Trophoblast cell (in vitro differentiated cells and primary cell): ENCODE measurements at regions not wholly inside any gene's neighbourhood (a gene's known extent, or its start where the extent isn't known, plus 50 kb on each side); places are given as distances from the start of the nearest gene placed in this dataset.

Source experiments
- DNase-seq, 2 donors: peaks; one replicate each; pipeline ENCODE4 v3.0.0-alpha.2; 2016
- H2AFZ ChIP-seq: 2 replicates; pipeline ENCODE4 v1.6.1; 2013; ENCODE audit warnings: low read length, moderate library complexity, mild to moderate bottlenecking; ENCODE audit not compliant: insufficient read depth, poor library complexity
- H2AK5ac ChIP-seq: 2 replicates; pipeline ENCODE4 v1.6.1; 2013; ENCODE audit warnings: mild to moderate bottlenecking, low read length
- H2BK120ac ChIP-seq: 2 replicates; pipeline ENCODE4 v1.6.1; 2013; ENCODE audit warnings: low read length, mild to moderate bottlenecking, moderate library complexity; ENCODE audit not compliant: insufficient read depth, poor library complexity
- H2BK12ac ChIP-seq: 2 replicates; pipeline ENCODE4 v1.6.1; 2013; ENCODE audit warnings: mild to moderate bottlenecking, low read length, moderate library complexity
- H2BK5ac ChIP-seq: 2 replicates; pipeline ENCODE4 v1.6.1; 2013; ENCODE audit warnings: low read length, low read depth, moderate library complexity, mild to moderate bottlenecking; ENCODE audit not compliant: poor library complexity
- H3K14ac ChIP-seq: 2 replicates; pipeline ENCODE4 v1.6.1; 2013; ENCODE audit warnings: mild to moderate bottlenecking, low read length
- H3K18ac ChIP-seq: 2 replicates; pipeline ENCODE4 v1.6.1; 2013; ENCODE audit warnings: mild to moderate bottlenecking, low read length
- H3K23ac ChIP-seq: 2 replicates; pipeline ENCODE4 v1.6.1; 2013; ENCODE audit warnings: low read length
- H3K27ac ChIP-seq: 2 replicates; pipeline ENCODE4 v1.5.1; 2013; ENCODE audit warnings: low read depth, mild to moderate bottlenecking, inconsistent platforms, low read length, moderate library complexity
- H3K27me3 ChIP-seq: 2 replicates; pipeline ENCODE4 v1.6.1; 2013; ENCODE audit warnings: inconsistent platforms, mild to moderate bottlenecking, low read length, moderate library complexity; ENCODE audit not compliant: insufficient read depth
- H3K36me3 ChIP-seq, 2 experiments: 1 replicate in 1 of 2; 2 replicates in 1 of 2; pipeline ENCODE4 v1.6.1; 2013; ENCODE audit warnings: low read length in 2 of 2, mild to moderate bottlenecking in 2 of 2, moderate library complexity in 1 of 2; ENCODE audit not compliant: insufficient read depth in 2 of 2, control insufficient read depth in 1 of 2
- H3K4ac ChIP-seq: 2 replicates; pipeline ENCODE4 v1.6.1; 2013; ENCODE audit warnings: low read depth, mild to moderate bottlenecking, low read length, moderate library complexity
- H3K4me1 ChIP-seq, 2 experiments: 1 replicate in 1 of 2; 2 replicates in 1 of 2; pipeline ENCODE4 v1.6.1; 2013; ENCODE audit warnings: low read length in 2 of 2, mild to moderate bottlenecking in 2 of 2, moderate library complexity in 1 of 2; ENCODE audit not compliant: insufficient read depth in 2 of 2, control insufficient read depth in 1 of 2
- H3K4me2 ChIP-seq: 2 replicates; pipeline ENCODE4 v1.6.1; 2013; ENCODE audit warnings: inconsistent platforms, mild to moderate bottlenecking, low read length, moderate library complexity
- H3K4me3 ChIP-seq: 2 replicates; pipeline ENCODE4 v1.5.1; 2013; ENCODE audit warnings: mild to moderate bottlenecking, low read depth, low read length, inconsistent platforms
- H3K79me1 ChIP-seq: one replicate; pipeline ENCODE4 v1.6.1; 2013; ENCODE audit warnings: low read length
- H3K79me2 ChIP-seq: 2 replicates; pipeline ENCODE4 v1.6.1; 2013; ENCODE audit warnings: low read length, mild to moderate bottlenecking; ENCODE audit not compliant: control insufficient read depth, insufficient read depth, poor library complexity
- H3K9ac ChIP-seq: 2 replicates; pipeline ENCODE4 v1.6.1; 2013; ENCODE audit warnings: mild to moderate bottlenecking, low read length
- H3K9me3 ChIP-seq: 2 replicates; pipeline ENCODE4 v1.6.1; 2013; ENCODE audit warnings: low read depth, mild to moderate bottlenecking, control low read depth, inconsistent platforms, low read length; ENCODE audit not compliant: insufficient read depth
- H4K12ac ChIP-seq: 2 replicates; pipeline ENCODE4 v1.6.1; 2013; ENCODE audit warnings: low read depth, mild to moderate bottlenecking, low read length, moderate library complexity
- H4K8ac ChIP-seq: 2 replicates; pipeline ENCODE4 v1.6.1; 2013; ENCODE audit warnings: low read depth, mild to moderate bottlenecking, low read length, moderate library complexity
- H4K91ac ChIP-seq: one replicate; pipeline ENCODE4 v1.6.1; 2013; ENCODE audit warnings: low read depth, mild to moderate bottlenecking, low read length, moderate library complexity
- WGBS: extraction: QIAGEN DNeasy Blood & Tissue Kit; methylation state at CpG from one replicate; pipeline ENCODE4 v1.1.7; 2013; ENCODE audit warnings: missing lambda C conversion rate; ENCODE audit not compliant: insufficient read length, insufficient coverage; ENCODE audit errors: extremely low coverage; 5-methylcytosine and 5-hydroxymethylcytosine counted together

- DNase-seq: no peak
- Histone ChIP-seq H2BK120ac (no peak overlapping the region), H3K79me2 (no peaks in the 10 kb centered on the region), H3K27ac (no peak overlapping the region), H3K4me2 (no peak overlapping the region), H4K8ac (no peak overlapping the region), H3K4me1 (peaks cover 0 to 3% of the 10 kb centered on the region in 2 experiments), H2BK12ac (no peak overlapping the region), H4K91ac (no peak overlapping the region), H3K27me3 (no peaks in the 10 kb centered on the region), H4K12ac (no peak overlapping the region), H3K23ac (no peak overlapping the region), H3K18ac (no peak overlapping the region), H3K4ac (no peak overlapping the region), H3K9ac (no peak overlapping the region), H2BK5ac (no peak overlapping the region), H3K14ac (no peak overlapping the region), H3K79me1 (no peaks in the 10 kb centered on the region), H2AK5ac (no peak overlapping the region), H3K9me3 (no peaks in the 10 kb centered on the region), H3K4me3 (no peak overlapping the region), H2AFZ (no peak overlapping the region), H3K36me3 (no peaks in the 10 kb centered on the region)
Measured at GRCh38 chr16:76213860-76214259, 63.3 kb upstream of the CNTNAP4 start.

DNA sequence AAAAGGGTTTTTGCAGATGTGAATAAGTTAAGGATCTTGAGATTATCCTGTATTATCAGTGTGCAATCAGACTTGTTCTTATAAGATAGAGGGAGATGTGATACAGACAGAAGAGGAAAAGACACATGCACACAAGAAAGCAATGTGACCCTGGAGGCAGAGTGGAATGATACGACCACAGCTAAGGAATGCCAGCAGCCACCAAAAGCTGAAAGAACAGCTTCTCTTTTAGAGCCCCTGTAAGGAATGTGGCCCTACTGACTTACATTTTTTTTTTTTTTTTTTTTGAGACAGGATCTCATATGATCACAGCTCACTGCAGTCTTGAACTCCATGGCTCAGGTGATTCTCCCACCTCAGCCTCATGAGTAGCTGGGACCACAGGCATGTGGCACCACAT, 62.3 kb upstream of the CNTNAP4 start:
- no peaks in the 10 kb centered on the region for H3K79me1 ChIP-seq
- no peak overlapping the region for H3K9ac ChIP-seq
- H2BK12ac ChIP-seq: no peak overlapping the region
- H3K27me3 ChIP-seq: no peaks in the 10 kb centered on the region
- H3K79me2 ChIP-seq: no peaks in the 10 kb centered on the region
- H2BK120ac ChIP-seq: no peak overlapping the region
- no peaks in the 10 kb centered on the region for H3K36me3 ChIP-seq
- H3K9me3 ChIP-seq: no peaks in the 10 kb centered on the region
- no peak overlapping the region for H3K4me3 ChIP-seq
- H3K4me2 ChIP-seq: no peak overlapping the region
- H3K4me1 ChIP-seq: peaks cover 0 to 3% of the 10 kb centered on the region in 2 experiments
- H3K14ac ChIP-seq: no peak overlapping the region
- no peak overlapping the region for H4K91ac ChIP-seq
- H3K27ac ChIP-seq: peak overlapping the region; percentile 17
- no CpG with 5 or more reads among the region's 1 CpG for WGBS
- H2AK5ac ChIP-seq: no peak overlapping the region
- no peak overlapping the region for H3K23ac ChIP-seq
- H4K12ac ChIP-seq: no peak overlapping the region
- H3K4ac ChIP-seq: no peak overlapping the region
- no peak overlapping the region for H2AFZ ChIP-seq
- H4K8ac ChIP-seq: no peak overlapping the region
- no peak for DNase-seq
- peak overlapping the region; percentile 51 for H2BK5ac ChIP-seq
- no peak overlapping the region for H3K18ac ChIP-seq

DNA sequence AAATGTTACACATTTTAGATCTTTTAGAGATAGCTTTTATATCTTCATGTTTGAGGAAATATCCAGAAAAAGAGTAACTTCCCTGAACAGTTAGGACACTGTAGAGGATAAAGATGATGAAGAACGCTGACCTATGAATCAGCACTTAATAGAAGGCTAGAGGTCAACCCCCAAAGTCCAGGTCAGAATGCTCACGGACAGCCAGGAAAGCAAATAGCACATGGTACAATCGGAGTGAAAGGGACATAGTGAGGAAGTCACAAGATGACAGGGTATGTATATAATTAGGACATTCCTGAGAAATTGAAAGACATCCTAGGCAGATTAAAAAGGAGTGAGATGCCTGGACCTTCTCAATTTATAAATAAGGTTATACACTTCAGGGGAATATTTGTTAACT, 55.1 kb upstream of the CNTNAP4 start:
- Histone ChIP-seq H3K4me3 (no peak overlapping the region), H4K91ac (no peak overlapping the region), H3K4me1 (peaks cover 3 to 12% of the 10 kb centered on the region in 2 experiments), H3K79me1 (peaks cover 5% of the 10 kb centered on the region), H3K18ac (no peak overlapping the region), H3K4ac (no peak overlapping the region), H3K9me3 (no peaks in the 10 kb centered on the region), H3K79me2 (no peaks in the 10 kb centered on the region), H3K9ac (no peak overlapping the region), H3K36me3 (no peaks in the 10 kb centered on the region), H3K27ac (no peak overlapping the region), H3K23ac (no peak overlapping the region), H2BK12ac (no peak overlapping the region), H3K27me3 (no peaks in the 10 kb centered on the region), H2AK5ac (no peak overlapping the region), H4K12ac (no peak overlapping the region), H3K14ac (no peak overlapping the region), H2BK5ac (no peak overlapping the region), H2BK120ac (no peak overlapping the region), H2AFZ (no peak overlapping the region), H4K8ac (no peak overlapping the region), H3K4me2 (no peak overlapping the region)
- DNase-seq: no peak
- no CpG with 5 or more reads among the region's 3 CpGs for WGBS

- Histone ChIP-seq H3K79me1 (peaks cover 5% of the 10 kb centered on the region), H3K23ac (no peak overlapping the region), H4K8ac (no peak overlapping the region), H3K9me3 (no peaks in the 10 kb centered on the region), H3K4me1 (peaks cover 3 to 12% of the 10 kb centered on the region in 2 experiments), H4K12ac (no peak overlapping the region), H2BK120ac (no peak overlapping the region), H3K9ac (no peak overlapping the region), H3K79me2 (no peaks in the 10 kb centered on the region), H3K4ac (no peak overlapping the region), H2BK5ac (no peak overlapping the region), H3K14ac (no peak overlapping the region), H3K4me2 (peak overlapping the region; percentile 3), H2AK5ac (no peak overlapping the region), H4K91ac (no peak overlapping the region), H3K27ac (peak overlapping the region; percentile 57), H3K18ac (no peak overlapping the region), H3K4me3 (no peak overlapping the region), H2BK12ac (no peak overlapping the region), H3K27me3 (no peaks in the 10 kb centered on the region), H3K36me3 (no peaks in the 10 kb centered on the region), H2AFZ (no peak overlapping the region)
- DNase-seq: no peak
- WGBS: no CpG with 5 or more reads among the region's 2 CpGs
Measured at GRCh38 chr16:76222853-76223252, 54.3 kb upstream of the CNTNAP4 start.
